MM.1S (cell line): ENCODE measurements at regions not wholly inside any gene's neighbourhood (a gene's known extent, or its start where the extent isn't known, plus 50 kb on each side); places are given as distances from the start of the nearest gene placed in this dataset.

Experiments
- DNase-seq: peaks from one replicate; pipeline ENCODE4 v3.0.0-alpha.2; 2015
- H2AFZ ChIP-seq: fragments of 300-600 bp; sonication (generic); 2 replicates; pipeline ENCODE4 v1.6.0; 2016; ENCODE audit warnings: antibody characterized with exemption, low read length
- H3F3A ChIP-seq: fragments of 300-600 bp; sonication (generic); 2 replicates; pipeline ENCODE4 v1.6.1; 2016; ENCODE audit warnings: mild to moderate bottlenecking, antibody characterized with exemption, low read length, moderate library complexity, mixed read lengths; ENCODE audit not compliant: insufficient read depth
- H3K27ac ChIP-seq: fragments of 300-600 bp; sonication (generic); 2 replicates; pipeline ENCODE4 v1.5.1; 2016; ENCODE audit warnings: mild to moderate bottlenecking, low read length
- H3K27me3 ChIP-seq: fragments of 300-600 bp; sonication (generic); replicated peaks from 2 replicates; pipeline ENCODE4 v1.6.0; 2016; ENCODE audit warnings: low read length; ENCODE audit not compliant: insufficient read depth
- H3K36me3 ChIP-seq: fragments of 300-600 bp; sonication (generic); replicated peaks from 2 replicates; pipeline ENCODE4 v1.6.1; 2016; ENCODE audit warnings: mild to moderate bottlenecking, low read length, mixed read lengths; ENCODE audit not compliant: insufficient read depth
- H3K4me1 ChIP-seq: fragments of 300-600 bp; sonication (generic); 2 replicates; pipeline ENCODE4 v1.6.1; 2016; ENCODE audit warnings: low read length, mixed read lengths
- H3K4me2 ChIP-seq: fragments of 300-600 bp; sonication (generic); 2 replicates; pipeline ENCODE4 v1.6.0; 2016; ENCODE audit warnings: low read depth, low read length
- H3K4me3 ChIP-seq: fragments of 300-600 bp; sonication (generic); 2 replicates; pipeline ENCODE4 v1.5.1; 2016; ENCODE audit warnings: low read length, mixed read lengths
- H3K79me2 ChIP-seq: fragments of 300-600 bp; sonication (generic); 2 replicates; pipeline ENCODE4 v1.6.1; 2016; ENCODE audit warnings: mixed run types, low read length, mixed read lengths
- H3K9ac ChIP-seq: fragments of 300-600 bp; sonication (generic); 2 replicates; pipeline ENCODE4 v1.6.1; 2016; ENCODE audit warnings: low read length, mixed read lengths
- H3K9me2 ChIP-seq: fragments of 300-600 bp; sonication (generic); replicated peaks from 2 replicates; pipeline ENCODE4 v1.6.1; 2016; ENCODE audit warnings: mild to moderate bottlenecking, low read length, mixed read lengths; ENCODE audit not compliant: insufficient read depth
- H3K9me3 ChIP-seq: fragments of 300-600 bp; sonication (generic); replicated peaks from 2 replicates; pipeline ENCODE4 v1.6.1; 2016; ENCODE audit warnings: mild to moderate bottlenecking, low read length, mixed read lengths; ENCODE audit not compliant: insufficient read depth
- H4K20me1 ChIP-seq: fragments of 300-600 bp; sonication (generic); 2 replicates; pipeline ENCODE4 v1.6.1; 2016; ENCODE audit warnings: mild to moderate bottlenecking, low read length, moderate library complexity, mixed read lengths; ENCODE audit not compliant: insufficient read depth
- EZH2 ChIP-seq: fragments of 300-600 bp; sonication (generic); optimal IDR thresholded peaks from 2 replicates; pipeline ENCODE3; 2017; ENCODE audit warnings: low read depth, mild to moderate bottlenecking, antibody characterized with exemption, low read length, mixed read lengths
- EZH2phosphoT487 ChIP-seq: fragments of 300-600 bp; sonication (generic); IDR thresholded peaks from 2 replicates; pipeline ENCODE4 v1.6.1; 2018; ENCODE audit warnings: antibody characterized with exemption, low read length
- TF ChIP-seq, protein P1 (sequence below): fragments of 300-600 bp; sonication (generic); IDR thresholded peaks from 2 replicates; pipeline ENCODE4 v1.5.1; 2016; ENCODE audit warnings: antibody characterized with exemption, low read length, mixed read lengths

DNA sequence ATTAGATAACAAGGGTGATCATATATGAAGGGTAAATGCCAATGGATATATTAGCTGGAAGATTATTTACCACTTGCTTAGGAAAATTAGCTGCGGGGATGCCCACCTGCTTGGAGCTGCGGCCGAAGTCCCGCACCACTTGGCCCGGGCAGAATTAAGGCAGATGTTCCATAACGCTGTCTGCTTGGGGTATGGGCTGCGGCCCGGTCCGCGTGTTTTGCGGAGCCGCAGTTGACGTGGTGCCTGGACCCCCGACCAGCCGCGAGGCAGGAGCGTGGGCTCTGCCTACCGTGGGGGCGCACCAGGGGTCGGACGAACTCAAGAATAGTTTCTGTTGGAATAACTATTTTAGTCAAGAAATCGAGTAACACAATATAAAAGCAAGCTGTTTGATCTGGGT lies 235.2 kb downstream of the CPXCR1 start:
- Histone ChIP-seq H3K27ac (no peak overlapping the region), H4K20me1 (no peaks in the 10 kb centered on the region), H3K27me3 (no peaks in the 10 kb centered on the region), H3K9me2 (no peaks in the 10 kb centered on the region), H3K9me3 (no peaks in the 10 kb centered on the region), H3K9ac (no peak overlapping the region), H2AFZ (no peak overlapping the region), H3K4me1 (no peaks in the 10 kb centered on the region), H3K4me3 (no peak overlapping the region), H3K79me2 (no peaks in the 10 kb centered on the region), H3K4me2 (no peak overlapping the region), H3F3A (no peaks in the 10 kb centered on the region), H3K36me3 (no peaks in the 10 kb centered on the region)
- no peak for DNase-seq
- no peak for TF ChIP-seq EZH2phosphoT487
- TF ChIP-seq, protein P1, sequence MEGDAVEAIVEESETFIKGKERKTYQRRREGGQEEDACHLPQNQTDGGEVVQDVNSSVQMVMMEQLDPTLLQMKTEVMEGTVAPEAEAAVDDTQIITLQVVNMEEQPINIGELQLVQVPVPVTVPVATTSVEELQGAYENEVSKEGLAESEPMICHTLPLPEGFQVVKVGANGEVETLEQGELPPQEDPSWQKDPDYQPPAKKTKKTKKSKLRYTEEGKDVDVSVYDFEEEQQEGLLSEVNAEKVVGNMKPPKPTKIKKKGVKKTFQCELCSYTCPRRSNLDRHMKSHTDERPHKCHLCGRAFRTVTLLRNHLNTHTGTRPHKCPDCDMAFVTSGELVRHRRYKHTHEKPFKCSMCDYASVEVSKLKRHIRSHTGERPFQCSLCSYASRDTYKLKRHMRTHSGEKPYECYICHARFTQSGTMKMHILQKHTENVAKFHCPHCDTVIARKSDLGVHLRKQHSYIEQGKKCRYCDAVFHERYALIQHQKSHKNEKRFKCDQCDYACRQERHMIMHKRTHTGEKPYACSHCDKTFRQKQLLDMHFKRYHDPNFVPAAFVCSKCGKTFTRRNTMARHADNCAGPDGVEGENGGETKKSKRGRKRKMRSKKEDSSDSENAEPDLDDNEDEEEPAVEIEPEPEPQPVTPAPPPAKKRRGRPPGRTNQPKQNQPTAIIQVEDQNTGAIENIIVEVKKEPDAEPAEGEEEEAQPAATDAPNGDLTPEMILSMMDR: no peak
- no peak for TF ChIP-seq EZH2

DNA sequence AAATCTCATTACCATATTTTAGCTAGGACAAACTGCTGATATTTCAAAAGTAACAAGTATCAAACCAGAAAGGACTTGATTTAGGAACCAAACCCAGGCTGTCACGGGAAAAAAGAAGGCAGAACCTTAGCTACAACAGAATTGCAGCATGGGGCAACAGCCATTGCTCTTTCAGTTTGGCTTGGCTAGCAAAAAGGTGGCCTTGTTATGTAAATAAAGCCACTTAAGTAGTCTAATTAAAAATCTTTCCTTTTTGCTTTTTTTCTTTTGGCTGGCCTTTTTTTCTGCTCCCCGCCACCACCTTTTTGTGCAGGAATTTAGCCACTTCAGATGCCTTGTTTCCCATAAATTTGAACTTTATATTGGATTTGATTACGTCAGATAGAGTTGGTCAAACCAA lies 235.9 kb downstream of the CPXCR1 start:
- no peaks in the 10 kb centered on the region for H3K4me1 ChIP-seq
- H3K9me2 ChIP-seq: no peaks in the 10 kb centered on the region
- no peaks in the 10 kb centered on the region for H3K79me2 ChIP-seq

DNA sequence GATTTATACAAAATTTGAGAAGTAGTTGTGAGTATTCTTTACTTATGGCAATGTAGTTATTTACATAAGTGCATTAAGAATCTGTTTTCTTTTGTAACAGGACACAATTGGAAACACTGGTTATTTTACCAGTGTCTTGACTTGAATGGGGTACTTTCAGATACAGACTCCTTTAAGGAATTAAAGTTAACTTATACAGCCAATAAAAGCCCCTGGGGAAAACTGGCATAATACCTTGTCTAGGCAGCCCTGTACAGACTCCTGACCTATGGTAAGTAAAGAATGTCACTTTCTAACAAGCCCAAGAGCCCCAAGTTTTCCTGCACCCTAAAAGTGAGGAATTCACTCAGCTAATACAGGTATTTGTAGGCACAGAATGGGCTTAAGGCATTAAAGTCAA lies 241.8 kb downstream of the CPXCR1 start:
- no peaks in the 10 kb centered on the region for H4K20me1 ChIP-seq
- H3K9ac ChIP-seq: no peak overlapping the region
- no peaks in the 10 kb centered on the region for H3F3A ChIP-seq
- no peaks in the 10 kb centered on the region for H3K4me1 ChIP-seq
- no peak overlapping the region for H3K4me3 ChIP-seq
- no peaks in the 10 kb centered on the region for H3K36me3 ChIP-seq
- no peak for DNase-seq
- H3K9me3 ChIP-seq: no peaks in the 10 kb centered on the region
- TF ChIP-seq, protein P1: no peak
- TF ChIP-seq EZH2phosphoT487 (no peak), EZH2 (no peak)
- H3K4me2 ChIP-seq: no peak overlapping the region
- no peaks in the 10 kb centered on the region for H3K79me2 ChIP-seq
- no peak overlapping the region for H2AFZ ChIP-seq
- no peak overlapping the region for H3K27ac ChIP-seq
- H3K27me3 ChIP-seq: no peaks in the 10 kb centered on the region
- no peaks in the 10 kb centered on the region for H3K9me2 ChIP-seq

More for the DNA sequence above, 235.9 kb downstream of the CPXCR1 start:
- Histone ChIP-seq H3K27ac (no peak overlapping the region), H2AFZ (no peak overlapping the region), H3K4me2 (no peak overlapping the region), H3F3A (no peaks in the 10 kb centered on the region), H3K4me3 (no peak overlapping the region), H3K9ac (no peak overlapping the region), H3K9me3 (no peaks in the 10 kb centered on the region), H4K20me1 (no peaks in the 10 kb centered on the region), H3K36me3 (no peaks in the 10 kb centered on the region), H3K27me3 (no peaks in the 10 kb centered on the region)
- TF ChIP-seq EZH2 (no peak), EZH2phosphoT487 (no peak)
- TF ChIP-seq, protein P1: no peak
- no peak for DNase-seq
